K562 (cell line): ENCODE measurements at regions not wholly inside any gene's neighbourhood (a gene's known extent, or its start where the extent isn't known, plus 50 kb on each side); places are given as distances from the start of the nearest gene placed in this dataset.

Source experiments
- ATAC-seq: fragments of 200-7000 bp; cut with Tn5 transposase; 3 replicates; pipeline ENCODE4 v1.9.1; 2020; ENCODE audit warnings: moderate library complexity
- BruUV-seq: library from RNA; stranded (reverse); fragments of 400-500 nt; replicated peaks from 2 replicates; lab custom pipeline; 2021; lab: Mats Ljungman, UMichigan
- CTCF ChIA-PET: fragments of 300-600 bp; formaldehyde crosslinking; extraction: SDS; loops from one replicate; lab custom pipeline; 2021; ENCODE audit warnings: low intra/inter-chr PET ratio; lab: Yijun Ruan, JAX
- POLR2A ChIA-PET: fragments of 300-600, 350-650 bp; sonication (Branson Sonifier 250); formaldehyde crosslinking; extraction: SDS; loops from one replicate; lab custom pipeline; 2021; ENCODE audit warnings: antibody characterized with exemption, inconsistent platforms; lab: Yijun Ruan, JAX
- DNase-seq, 4 experiments: peaks; one replicate each; pipeline versions ENCODE4 v3.0.0 to v3.0.0-alpha.2; 2011 to 2018; ENCODE audit warnings: low spot score in 3 of 4, mixed read lengths in 3 of 4; ENCODE audit errors: extremely low read depth in 1 of 4
- FAIRE-seq: peaks from 2 replicates; lab custom pipeline; 2011; peaks lifted over from hg19 to GRCh38; lab: Jason Lieb, UNC
- H2AFZ ChIP-seq: 2 replicates; pipeline ENCODE4 v1.6.0; 2011; ENCODE audit warnings: low read depth, low read length, control low read depth, inconsistent platforms
- H3K27ac ChIP-seq: fragments of 200-600 bp; 3 replicates; pipeline ENCODE4 v1.8.0; 2011; ENCODE audit warnings: low read depth, mild to moderate bottlenecking, control low read depth, inconsistent platforms, low read length, moderate library complexity, mixed read lengths; ENCODE audit errors: extremely low read depth
- H3K27me3 ChIP-seq, 2 experiments: fragments of 300-600 bp in 1 of 2; 2 replicates in 1 of 2; 3 replicates in 1 of 2; pipeline versions ENCODE4 v1.6.0 to v1.8.0; 2011; ENCODE audit warnings: inconsistent platforms in 2 of 2, low read length in 2 of 2, mild to moderate bottlenecking in 1 of 2, mixed read lengths in 1 of 2, moderate library complexity in 1 of 2; ENCODE audit not compliant: control insufficient read depth in 2 of 2, insufficient read depth in 2 of 2
- H3K36me3 ChIP-seq: fragments of 300-600 bp; 3 replicates; pipeline ENCODE4 v1.8.0; 2011; ENCODE audit warnings: mild to moderate bottlenecking, low read length, inconsistent platforms; ENCODE audit not compliant: control insufficient read depth, insufficient read depth
- H3K4me1 ChIP-seq, 2 experiments: fragments of 200-600 bp in 1 of 2; replicated peaks in 1 of 2; 2 replicates in 1 of 2; 3 replicates in 1 of 2; pipeline versions ENCODE4 v1.5.1 to v1.8.0; 2011; ENCODE audit warnings: inconsistent platforms in 2 of 2, low read length in 2 of 2, mild to moderate bottlenecking in 1 of 2, mixed read lengths in 1 of 2, moderate library complexity in 1 of 2; ENCODE audit not compliant: control insufficient read depth in 2 of 2, insufficient read depth in 2 of 2
- H3K4me2 ChIP-seq: 2 replicates; pipeline ENCODE4 v1.6.1; 2011; ENCODE audit warnings: low read length, control low read depth, inconsistent platforms, mixed read lengths; ENCODE audit not compliant: insufficient read depth
- H3K4me3 ChIP-seq: fragments of 200-600 bp; sonication (generic), shearing (Covaris generic); 2 replicates; pipeline ENCODE4 v1.5.1; 2016; ENCODE audit warnings: control low read depth, inconsistent platforms
- H3K79me2 ChIP-seq: fragments of 200-600 bp; 3 replicates; pipeline ENCODE4 v1.8.0; 2011; ENCODE audit warnings: low read length, inconsistent platforms; ENCODE audit not compliant: control insufficient read depth, insufficient read depth
- H3K9ac ChIP-seq, 2 experiments: 2 replicates each; pipeline versions ENCODE4 v1.6.0 to v1.6.1; 2011; ENCODE audit warnings: low read depth in 2 of 2, low read length in 2 of 2, control low read depth in 1 of 2, inconsistent platforms in 1 of 2, mild to moderate bottlenecking in 1 of 2, mixed read lengths in 1 of 2; ENCODE audit not compliant: insufficient read depth in 1 of 2
- H3K9me1 ChIP-seq: one replicate; pipeline ENCODE4 v1.6.0; 2011; ENCODE audit warnings: inconsistent platforms, mild to moderate bottlenecking, low read length, moderate library complexity; ENCODE audit not compliant: control insufficient read depth, insufficient read depth
- H3K9me3 ChIP-seq: replicated peaks from 2 replicates; pipeline ENCODE4 v1.5.1; 2011; ENCODE audit warnings: low read depth, low read length, inconsistent platforms; ENCODE audit not compliant: control insufficient read depth, insufficient read depth
- H4K20me1 ChIP-seq: replicated peaks from 2 replicates; pipeline ENCODE4 v1.6.1; 2011; ENCODE audit warnings: low read length, inconsistent platforms, mixed read lengths; ENCODE audit not compliant: control insufficient read depth, insufficient read depth
- ARID4B ChIP-seq: sonication (generic); formaldehyde crosslinking; IDR thresholded peaks from 2 replicates; pipeline ENCODE4 v1.8.0; 2022; ENCODE audit warnings: mild to moderate bottlenecking, missing genetic modification reagents
- DMBX1 ChIP-seq: fragments of 250-450 bp; sonication (Bioruptor Pico); IDR thresholded peaks from 2 replicates; pipeline ENCODE4 v1.8.0; 2022; ENCODE audit warnings: inconsistent platforms, mild to moderate bottlenecking, moderate library complexity, borderline replicate concordance
- MBD2 ChIP-seq: sonication (generic); IDR thresholded peaks from 2 replicates; pipeline ENCODE4 v1.6.1; 2016; ENCODE audit warnings: low read depth, borderline replicate concordance
- MEF2D ChIP-seq: conservative IDR thresholded peaks from 2 replicates; pipeline ENCODE4 v1.6.1; 2016; ENCODE audit warnings: low read depth, missing genetic modification characterization, missing compliant biosample characterization
- WGBS: fragments of 100-300 bp; shearing (Covaris generic); methylation state at CpG from one replicate; pipeline ENCODE4 v1.1.6; 2016; ENCODE audit warnings: low coverage, mixed read lengths; ENCODE audit not compliant: insufficient coverage; ENCODE audit errors: missing lambda C conversion rate; 5-methylcytosine and 5-hydroxymethylcytosine counted together
- in situ Hi-C: fragments of 300-500 bp; cut with MboI; formaldehyde crosslinking; loops from 4 replicates; pipeline ENCODE4 v1.15.0; 2018; ENCODE audit warnings: inconsistent platforms, mixed read lengths
- intact Hi-C: fragments of 100-400 bp; cut with micrococcal nuclease; formaldehyde crosslinking; loops from 2 replicates; pipeline ENCODE4 v1.14.2; 2022

- Histone ChIP-seq H3K4me1 (no peaks in the 10 kb centered on the region), H3K9me1 (no peaks in the 10 kb centered on the region), H2AFZ (no peak overlapping the region), H3K79me2 (no peaks in the 10 kb centered on the region), H3K27me3 (no peaks in the 10 kb centered on the region), H3K4me2 (no peak overlapping the region), H3K9ac (no peak overlapping the region), H3K4me3 (no peak overlapping the region), H4K20me1 (no peaks in the 10 kb centered on the region), H3K27ac (no peak overlapping the region), H3K9me3 (no peaks in the 10 kb centered on the region), H3K36me3 (no peaks in the 10 kb centered on the region)
- WGBS = 0% methylated on average over 4 of the region's 4 CpGs
- ATAC-seq = no peak
- in situ Hi-C loops (no loop called here), intact Hi-C loops (no loop called here)
- DNase-seq = no peak
- ChIA-PET CTCF (no interaction called here), POLR2A (interaction anchor here (0.6 kb wide), 1 partner anchor 1189 kb away, joined by 3 read pairs; no protein-coding TSS in a partner anchor)
- no TSS peak for BruUV-seq
- no peak for FAIRE-seq
- TF ChIP-seq ARID4B (CRISPR knock-in tag) = no peak
- TF ChIP-seq DMBX1 (CRISPR knock-in tag) = no peak
- no peak for TF ChIP-seq MBD2
- no peak for TF ChIP-seq MEF2D (tag)
Observed at GRCh38 chr1:98386675-98387440, 274.7 kb upstream of the SNX7 start.
